Mesendoderm (in vitro differentiated cells): ENCODE measurements at regions not wholly inside any gene's neighbourhood (a gene's known extent, or its start where the extent isn't known, plus 50 kb on each side); places are given as distances from the start of the nearest gene placed in this dataset.
"Not testable (repeated sequence)": the region's sequence is repeated elsewhere in the genome, so short reads cannot be mapped to it uniquely, and the experiment has no call there.

ENCODE experiments used
- DNase-seq: peaks from one replicate; pipeline ENCODE4 v3.0.0; 2013
- H2AK5ac ChIP-seq: 2 replicates; pipeline ENCODE4 v1.6.1; 2013; ENCODE audit warnings: low read length, inconsistent platforms
- H2BK120ac ChIP-seq: 2 replicates; pipeline ENCODE4 v1.6.1; 2013; ENCODE audit warnings: low read depth, mild to moderate bottlenecking, low read length, moderate library complexity, mixed read lengths
- H2BK15ac ChIP-seq: replicated peaks from 2 replicates; pipeline ENCODE4 v1.6.1; 2013; ENCODE audit warnings: low read depth, mild to moderate bottlenecking, moderate library complexity
- H2BK5ac ChIP-seq: 2 replicates; pipeline ENCODE4 v1.6.1; 2013; ENCODE audit warnings: low read length, inconsistent platforms
- H3K18ac ChIP-seq: 2 replicates; pipeline ENCODE4 v1.6.1; 2013; ENCODE audit warnings: mild to moderate bottlenecking, low read length, mixed read lengths
- H3K23ac ChIP-seq: one replicate; pipeline ENCODE4 v1.6.1; 2013; ENCODE audit warnings: low read length
- H3K27ac ChIP-seq: 2 replicates; pipeline ENCODE4 v1.5.1; 2013; ENCODE audit warnings: low read depth, mild to moderate bottlenecking, inconsistent platforms, low read length, moderate library complexity
- H3K27me3 ChIP-seq: 2 replicates; pipeline ENCODE4 v1.6.1; 2013; ENCODE audit warnings: low read length, control low read depth, mild to moderate bottlenecking, inconsistent platforms; ENCODE audit not compliant: insufficient read depth, poor library complexity
- H3K36me3 ChIP-seq: 2 replicates; pipeline ENCODE4 v1.6.1; 2013; ENCODE audit warnings: low read length, inconsistent platforms; ENCODE audit not compliant: control insufficient read depth, insufficient read depth
- H3K4ac ChIP-seq: one replicate; pipeline ENCODE4 v1.6.1; 2013; ENCODE audit warnings: low read depth, mild to moderate bottlenecking, low read length, moderate library complexity
- H3K4me1 ChIP-seq: 2 replicates; pipeline ENCODE4 v1.6.1; 2013; ENCODE audit warnings: low read depth, low read length, inconsistent platforms; ENCODE audit not compliant: control insufficient read depth
- H3K4me2 ChIP-seq: 2 replicates; pipeline ENCODE4 v1.6.1; 2013; ENCODE audit warnings: low read length
- H3K4me3 ChIP-seq: 2 replicates; pipeline ENCODE4 v1.5.1; 2013; ENCODE audit warnings: mild to moderate bottlenecking, low read length
- H3K56ac ChIP-seq: one replicate; pipeline ENCODE4 v1.6.1; 2013; ENCODE audit warnings: low read length
- H3K79me1 ChIP-seq: 2 replicates; pipeline ENCODE4 v1.6.1; 2013; ENCODE audit warnings: low read length, inconsistent platforms
- H3K79me2 ChIP-seq: 2 replicates; pipeline ENCODE4 v1.6.1; 2013; ENCODE audit warnings: mild to moderate bottlenecking, low read length; ENCODE audit not compliant: control insufficient read depth, insufficient read depth
- H3K9ac ChIP-seq: 2 replicates; pipeline ENCODE4 v1.6.1; 2013; ENCODE audit warnings: low read length, inconsistent platforms
- H4K5ac ChIP-seq: one replicate; pipeline ENCODE4 v1.6.1; 2013; ENCODE audit warnings: low read length
- H4K8ac ChIP-seq: one replicate; pipeline ENCODE4 v1.6.1; 2013; ENCODE audit warnings: low read depth, mild to moderate bottlenecking, control low read depth, low read length, moderate library complexity
- WGBS: extraction: QIAGEN DNeasy Blood & Tissue Kit; methylation state at CpG from one replicate; pipeline ENCODE4 v1.1.7; 2013; ENCODE audit warnings: low lambda C conversion rate, missing lambda C conversion rate; ENCODE audit not compliant: insufficient coverage; ENCODE audit errors: extremely low coverage; 5-methylcytosine and 5-hydroxymethylcytosine counted together

DNA sequence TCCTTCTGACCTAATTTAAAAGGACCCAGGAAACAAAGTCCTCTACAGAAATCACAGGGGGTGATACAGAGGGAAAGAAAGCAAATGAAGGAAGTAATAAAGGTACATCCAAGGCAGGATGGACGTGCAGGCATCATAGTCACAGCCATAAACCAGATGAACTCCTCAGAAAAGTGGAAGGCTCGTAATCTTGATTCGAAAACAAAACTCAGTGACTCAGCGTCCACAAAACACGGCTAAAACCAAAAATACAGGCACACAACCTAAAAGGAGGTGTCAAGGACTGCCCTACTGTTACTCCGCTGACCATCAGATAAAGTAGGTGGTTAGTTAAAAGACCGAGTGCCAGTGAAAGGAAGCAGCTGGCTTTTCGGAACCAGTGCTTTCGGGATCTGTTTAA is 81.5 kb downstream of the TRIM69 start:
- H3K9ac ChIP-seq, H3K23ac ChIP-seq, H3K27ac ChIP-seq, H2BK120ac ChIP-seq, H3K4me3 ChIP-seq, H4K5ac ChIP-seq, H3K4me1 ChIP-seq, H3K56ac ChIP-seq, H3K36me3 ChIP-seq, H3K4me2 ChIP-seq, H3K18ac ChIP-seq, H2BK5ac ChIP-seq, H2AK5ac ChIP-seq, H4K8ac ChIP-seq, H2BK15ac ChIP-seq, H3K79me2 ChIP-seq, H3K4ac ChIP-seq, H3K27me3 ChIP-seq, H3K79me1 ChIP-seq, DNase-seq: not testable (repeated sequence)
- WGBS, result no CpG with 5 or more reads among the region's 9 CpGs

DNA sequence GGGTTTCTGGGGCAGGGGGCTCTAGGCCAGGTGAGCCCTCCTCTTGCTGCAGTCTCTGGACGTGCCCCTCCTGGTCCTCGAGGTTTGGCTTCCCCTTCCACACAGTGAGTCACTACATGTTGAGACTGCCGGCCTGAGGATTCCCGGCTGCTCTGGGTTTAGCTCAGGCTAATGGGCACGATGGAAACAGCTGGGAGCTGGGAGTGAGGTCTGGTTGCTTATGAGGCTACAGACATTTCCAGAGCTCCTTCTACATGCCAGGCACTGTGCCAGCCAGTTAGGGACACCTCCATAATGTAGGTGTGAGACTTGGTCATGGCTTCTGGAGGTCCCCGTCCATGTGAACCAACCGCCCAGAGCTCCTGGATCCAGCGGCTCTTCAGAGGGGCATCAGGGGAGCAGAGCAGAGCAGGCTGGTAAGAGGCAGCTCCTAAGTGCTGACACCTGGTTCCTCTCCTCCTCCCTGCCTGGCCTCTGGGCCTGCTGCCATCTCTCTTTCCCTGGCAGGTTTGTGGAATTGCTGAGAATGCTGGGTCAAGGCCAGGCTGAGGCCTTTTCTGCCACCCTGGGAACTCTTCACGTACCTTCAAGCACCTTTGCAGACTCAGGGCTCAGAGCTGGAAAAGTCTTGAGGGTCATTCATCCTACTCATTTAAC is 83.1 kb downstream of the TRIM69 start:
- no CpG with 5 or more reads among the region's 9 CpGs for WGBS
- not testable (repeated sequence) for H2AK5ac ChIP-seq, H3K36me3 ChIP-seq, H3K79me2 ChIP-seq, DNase-seq, H3K56ac ChIP-seq, H2BK120ac ChIP-seq, H4K8ac ChIP-seq, H3K4me2 ChIP-seq, H3K27ac ChIP-seq, H3K4ac ChIP-seq, H3K23ac ChIP-seq, H4K5ac ChIP-seq, H2BK5ac ChIP-seq, H3K79me1 ChIP-seq, H3K9ac ChIP-seq, H3K18ac ChIP-seq, H2BK15ac ChIP-seq, H3K4me1 ChIP-seq, H3K4me3 ChIP-seq, H3K27me3 ChIP-seq

DNA sequence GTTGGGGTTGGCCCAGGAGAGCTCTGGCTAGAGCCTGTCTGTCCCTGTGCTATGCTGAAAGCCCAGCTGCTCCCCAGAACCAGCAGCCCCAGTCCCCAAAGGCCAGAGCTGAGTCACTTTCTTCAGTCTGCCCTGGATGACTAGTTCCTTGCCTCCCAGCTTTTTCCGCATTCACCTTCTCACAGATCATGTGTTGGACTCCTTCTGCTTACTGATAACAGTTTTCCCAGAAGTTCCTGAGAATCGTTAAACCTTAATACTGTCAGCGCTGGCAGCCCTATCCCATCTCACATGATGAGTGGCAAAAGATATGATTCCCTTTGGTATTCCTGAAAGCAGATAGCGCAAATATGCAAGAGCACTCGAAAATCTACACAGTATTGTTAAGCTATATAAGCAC is 84.2 kb downstream of the TRIM69 start:
- DNase-seq, H3K4me2 ChIP-seq, H3K36me3 ChIP-seq, H2BK5ac ChIP-seq, H3K4ac ChIP-seq, H3K27ac ChIP-seq, H3K27me3 ChIP-seq, H2BK15ac ChIP-seq, H3K4me1 ChIP-seq, H2AK5ac ChIP-seq, H3K79me2 ChIP-seq, H4K5ac ChIP-seq, H2BK120ac ChIP-seq, H3K9ac ChIP-seq, H3K79me1 ChIP-seq, H3K4me3 ChIP-seq, H4K8ac ChIP-seq, H3K18ac ChIP-seq, H3K23ac ChIP-seq, H3K56ac ChIP-seq: not testable (repeated sequence)
- no CpG with 5 or more reads among the region's 5 CpGs for WGBS

DNA sequence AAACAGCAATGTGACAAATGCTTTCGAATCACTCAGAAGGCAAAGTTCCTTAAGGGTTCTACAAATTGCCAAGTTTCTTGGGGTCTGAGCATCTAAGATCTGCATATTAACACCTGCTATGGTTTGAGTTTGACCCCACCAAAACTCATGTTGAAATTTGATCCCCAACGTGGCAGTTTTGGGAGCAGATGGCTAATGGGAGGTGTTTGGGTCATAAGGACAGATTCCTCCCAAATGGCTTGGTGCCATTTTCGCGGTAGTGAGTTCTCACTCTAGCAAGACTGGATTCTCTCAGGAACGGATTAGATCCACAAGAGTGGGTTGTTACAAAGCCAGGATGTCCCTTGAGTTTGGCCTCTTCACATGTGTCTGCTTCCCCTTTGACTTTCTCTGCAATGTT is 84.6 kb downstream of the TRIM69 start:
- H3K4me3 ChIP-seq, H3K27ac ChIP-seq, H3K23ac ChIP-seq, H4K8ac ChIP-seq, H3K36me3 ChIP-seq, H3K79me1 ChIP-seq, H3K4me2 ChIP-seq, H3K9ac ChIP-seq, H2AK5ac ChIP-seq, H4K5ac ChIP-seq, H3K56ac ChIP-seq, H3K18ac ChIP-seq, H2BK120ac ChIP-seq, H3K27me3 ChIP-seq, H3K79me2 ChIP-seq, H3K4me1 ChIP-seq, H2BK15ac ChIP-seq, DNase-seq, H2BK5ac ChIP-seq, H3K4ac ChIP-seq: not testable (repeated sequence)
- WGBS, result no CpG with 5 or more reads among the region's 5 CpGs

DNA sequence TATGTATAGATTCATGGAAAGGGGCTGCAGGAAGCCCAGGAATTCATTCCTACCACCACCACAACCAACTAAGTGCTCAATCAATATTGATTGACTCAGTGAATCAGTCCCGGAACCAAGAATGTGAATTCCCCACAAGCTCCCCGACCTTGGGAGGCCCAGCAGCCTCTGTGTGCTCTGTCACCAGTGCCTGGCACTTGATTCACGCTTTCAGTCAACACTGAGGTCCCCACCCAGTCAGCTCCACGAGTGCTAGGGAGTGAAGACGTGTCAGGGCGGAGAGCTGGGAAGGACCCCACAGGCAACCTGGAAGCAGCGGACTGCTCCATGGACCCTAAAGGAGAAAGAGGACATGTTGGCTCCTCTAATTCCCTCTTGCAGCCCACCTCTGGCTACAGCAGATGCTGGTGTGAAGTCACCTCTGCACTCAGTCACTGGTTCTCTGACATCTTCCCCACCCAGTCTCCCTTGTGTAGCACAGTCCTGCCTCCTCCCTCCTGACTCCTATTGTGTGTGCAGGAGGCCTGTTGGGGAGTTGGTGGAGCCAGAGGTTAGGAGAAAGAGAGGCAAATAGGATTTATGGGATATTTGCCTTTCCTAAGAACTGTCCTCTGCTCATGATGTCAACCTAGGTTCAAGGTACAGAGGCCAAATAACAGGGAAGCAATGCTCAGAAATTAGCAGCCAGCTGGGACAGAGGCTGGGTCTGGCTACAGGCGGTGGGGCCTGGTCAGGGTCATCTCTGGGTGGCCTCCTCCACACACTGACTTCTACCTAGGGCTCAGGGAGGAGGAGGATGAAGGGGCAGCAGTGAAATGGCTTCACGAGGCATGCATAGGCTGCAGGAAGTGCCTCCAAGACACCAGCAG is 88.2 kb downstream of the TRIM69 start:
- not testable (repeated sequence) for H3K4ac ChIP-seq, H2BK5ac ChIP-seq, H3K56ac ChIP-seq, H3K79me2 ChIP-seq, H4K8ac ChIP-seq, H4K5ac ChIP-seq, H2BK15ac ChIP-seq, H3K4me3 ChIP-seq, H3K79me1 ChIP-seq, H3K23ac ChIP-seq, H3K36me3 ChIP-seq, H3K27ac ChIP-seq, H3K4me1 ChIP-seq, H2BK120ac ChIP-seq, H3K27me3 ChIP-seq, H3K4me2 ChIP-seq, H3K9ac ChIP-seq, H2AK5ac ChIP-seq, H3K18ac ChIP-seq, DNase-seq
- no CpG with 5 or more reads among the region's 9 CpGs for WGBS
